ENCODE measurements at regions not wholly inside any gene's neighbourhood (a gene's known extent, or its start where the extent isn't known, plus 50 kb on each side); places are given as distances from the start of the nearest gene placed in this dataset.
"Not testable (repeated sequence)": the region's sequence is repeated elsewhere in the genome, so short reads cannot be mapped to it uniquely, and the experiment has no call there.

DNA sequence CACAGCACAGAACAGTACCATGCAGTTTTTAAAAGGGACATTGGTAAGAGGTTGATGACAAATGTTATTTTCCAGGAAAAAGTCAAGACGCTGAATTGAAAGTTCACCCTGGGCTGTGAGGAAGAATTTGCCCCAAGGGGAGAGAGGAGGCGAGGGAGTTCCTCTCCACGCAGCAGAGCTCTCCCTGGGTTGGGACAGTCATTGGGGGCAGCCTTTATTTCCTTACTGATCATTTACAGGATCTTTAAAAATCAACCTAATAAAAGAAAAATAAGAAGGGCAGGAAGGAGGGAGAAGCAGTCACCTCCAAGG, 49.9 kb upstream of the WNT7B start:
- DNase-seq (ENCODE audit: low spot score): no peak
- FAIRE-seq: no peak

GRCh38 chr22:46027211-46028105, 50.5 kb upstream of the WNT7B start:
- DNase-seq (ENCODE audit: low spot score): no peak
- FAIRE-seq: no peak

DNA sequence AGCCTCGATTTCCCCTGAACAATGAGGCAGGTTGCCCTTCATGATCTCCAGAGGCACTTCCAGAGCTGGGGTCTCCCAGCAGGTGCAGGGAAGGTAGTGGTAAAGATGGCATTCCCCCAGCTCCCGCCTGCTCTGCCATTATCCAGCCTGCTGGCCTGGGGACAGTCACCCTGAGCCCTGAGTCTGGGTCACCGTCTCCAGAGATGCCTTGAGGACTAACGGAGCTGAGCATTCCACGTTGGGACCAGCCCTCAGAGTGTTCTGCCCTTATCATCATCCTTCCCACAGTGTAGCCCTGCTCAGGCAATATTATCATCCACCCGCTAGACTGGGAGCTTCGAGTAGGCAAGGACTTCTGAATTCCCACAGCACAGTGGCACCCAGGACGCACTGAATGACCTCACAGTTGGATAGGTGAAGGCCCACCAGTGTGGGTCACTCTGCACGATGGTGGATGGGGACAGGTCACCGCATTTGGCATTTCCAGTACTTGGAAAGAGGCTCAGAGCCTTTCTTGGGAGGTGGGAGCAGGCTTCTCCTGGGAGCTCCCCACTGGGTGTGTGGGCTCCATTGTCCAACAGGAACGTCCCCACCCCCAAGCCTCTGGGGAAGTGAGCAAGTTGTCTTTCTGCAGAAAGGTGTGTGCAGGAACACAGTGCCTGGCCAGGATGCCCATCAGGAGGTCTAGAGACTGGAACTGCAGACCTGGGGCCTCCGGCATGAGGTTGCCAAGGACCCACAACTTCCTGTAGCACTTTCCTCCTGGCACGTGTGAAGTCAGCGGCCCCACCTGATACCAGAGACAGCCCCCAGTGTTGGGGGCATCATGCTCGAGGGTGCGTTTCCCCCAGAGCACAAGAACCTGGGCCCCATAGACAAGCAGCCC, 51.4 kb upstream of the WNT7B start:
- no peak for FAIRE-seq
- no peak for DNase-seq (ENCODE audit: low spot score)

- no peak for FAIRE-seq
- DNase-seq (ENCODE audit: low spot score): no peak
Observed at GRCh38 chr22:46029036-46029435, 52.1 kb upstream of the WNT7B start.

GRCh38 chr22:46029574-46030200, 52.7 kb upstream of the WNT7B start:
- FAIRE-seq: no peak

GRCh38 chr22:46030231-46030880, 53.4 kb upstream of the WNT7B start:
- FAIRE-seq: peak; percentile 71
- DNase-seq (ENCODE audit: low spot score): no peak

More at GRCh38 chr22:46029574-46030200, 52.7 kb upstream of the WNT7B start:
- DNase-seq (ENCODE audit: low spot score): no peak

GRCh38 chr22:46031066-46031465, 54.1 kb upstream of the WNT7B start:
- no peak for DNase-seq (ENCODE audit: low spot score)
- no peak for FAIRE-seq

- no peak for DNase-seq (ENCODE audit: low spot score)
- FAIRE-seq: no peak
Observed at GRCh38 chr22:46031557-46031956, 54.6 kb upstream of the WNT7B start.

DNA sequence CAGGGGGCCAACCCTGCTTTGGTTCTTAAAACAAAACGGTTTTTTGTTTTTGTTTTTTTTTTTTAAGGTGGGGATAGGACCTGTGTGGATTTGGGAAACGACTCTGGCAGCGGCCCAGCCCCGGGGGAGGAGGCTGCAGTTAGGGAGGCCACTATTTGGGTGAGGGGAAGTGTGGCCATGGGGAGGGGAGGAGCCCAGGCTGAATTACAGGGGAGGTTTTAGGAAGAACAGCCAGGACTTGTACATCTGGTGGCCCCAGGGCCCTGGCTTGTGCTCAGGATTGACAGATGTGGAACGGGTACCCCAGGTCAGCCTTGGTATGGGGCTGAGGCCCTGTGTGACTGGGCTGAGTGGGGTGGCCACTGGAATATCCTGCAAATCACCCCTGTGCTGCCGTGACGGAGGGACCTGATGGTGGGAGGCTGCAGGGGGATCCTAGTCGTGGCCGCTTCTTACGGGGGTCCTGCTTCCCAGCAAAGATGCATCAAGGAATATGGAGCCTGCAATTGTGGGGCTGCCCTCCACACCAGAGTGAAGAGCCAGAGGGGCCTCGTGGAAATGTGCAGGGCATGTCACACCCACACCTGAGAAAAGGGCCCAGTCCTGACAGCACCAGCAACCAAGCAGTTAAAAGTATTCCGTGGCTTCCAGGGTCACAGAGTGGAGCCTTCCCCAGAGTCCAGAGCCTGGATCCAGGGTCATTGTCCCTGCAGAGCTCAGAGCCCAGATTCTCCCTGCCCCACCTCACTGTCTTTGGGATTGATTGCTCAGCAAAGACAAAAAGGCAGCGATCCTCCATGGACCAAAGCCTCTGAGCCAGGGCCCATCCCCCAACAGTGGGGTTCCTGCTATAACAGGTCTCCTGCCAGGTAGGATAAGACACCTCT, 55.2 kb upstream of the WNT7B start:
- no peak for DNase-seq (ENCODE audit: low spot score)
- no peak for FAIRE-seq

- FAIRE-seq (no peak), DNase-seq (ENCODE audit: low spot score) (no peak)
Observed at GRCh38 chr22:46033256-46034200, 56.6 kb upstream of the WNT7B start.

- DNase-seq (ENCODE audit: low spot score); FAIRE-seq: not testable (repeated sequence)
Observed at GRCh38 chr22:46034480-46034879, 57.5 kb upstream of the WNT7B start.

DNA sequence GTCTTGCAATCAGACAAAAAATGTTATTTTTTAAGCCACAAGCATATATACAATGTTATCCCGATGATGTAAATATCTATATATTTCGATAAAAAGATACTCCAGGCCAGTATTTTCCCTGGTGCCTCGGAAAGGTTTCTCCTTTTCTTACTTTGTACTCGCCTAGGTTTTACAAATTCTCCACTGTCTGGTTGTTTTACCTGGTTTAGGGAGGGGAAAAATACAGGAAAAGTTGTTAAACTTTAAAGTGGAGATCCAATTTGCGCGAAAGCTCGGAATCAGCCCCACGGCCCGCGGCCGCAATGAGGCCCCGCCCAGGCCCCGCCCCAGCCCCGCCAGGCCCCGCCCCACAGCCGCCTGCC, 58.4 kb upstream of the WNT7B start:
- no peak for FAIRE-seq
- DNase-seq (ENCODE audit: low spot score): no peak

GRCh38 chr22:46035742-46036557, 59.0 kb upstream of the WNT7B start:
- FAIRE-seq: peak; percentile 99
- DNase-seq (ENCODE audit: low spot score): peak; percentile 100

DNA sequence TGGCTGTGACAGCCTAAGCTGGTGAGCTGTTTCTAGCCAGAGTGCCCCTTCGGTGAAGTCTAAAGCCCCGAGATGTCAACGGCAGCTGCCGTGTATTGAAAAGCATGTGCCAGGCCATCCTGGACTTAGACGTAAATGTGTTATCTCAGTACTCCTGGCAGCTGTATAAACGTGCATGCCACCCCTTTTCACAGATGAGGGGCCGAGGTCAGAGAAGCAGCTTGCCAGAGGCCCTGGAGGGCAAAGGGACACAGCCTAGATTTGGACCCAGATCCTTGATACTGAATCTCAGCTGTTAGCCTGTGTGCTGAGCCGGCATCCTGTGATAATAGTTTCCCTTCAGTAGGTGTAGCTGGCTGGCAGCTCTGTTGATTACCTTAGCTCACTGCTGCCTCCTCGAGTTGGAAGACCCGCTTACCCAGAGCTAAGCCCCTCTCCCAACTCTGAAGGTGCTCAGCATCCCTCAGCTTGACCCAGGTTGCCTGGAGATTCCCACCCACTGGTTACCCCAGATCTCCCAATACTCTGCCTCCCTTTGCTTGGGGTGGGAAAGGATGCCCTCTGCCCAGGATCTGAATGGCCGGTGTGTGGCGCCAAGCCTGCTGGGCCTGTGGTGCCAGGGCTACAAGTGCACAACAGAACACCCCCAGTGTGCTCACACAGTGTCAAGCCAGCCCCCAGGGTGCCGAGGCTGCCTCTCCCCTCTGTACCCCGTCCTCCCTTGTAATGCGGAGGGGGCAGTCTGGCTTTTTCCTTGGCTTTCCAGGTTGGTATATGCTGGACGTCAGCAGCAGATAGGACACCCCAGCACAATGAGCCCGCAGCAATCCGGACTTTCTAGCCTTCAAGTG, 59.8 kb upstream of the WNT7B start:
- FAIRE-seq (peak; percentile 85), DNase-seq (ENCODE audit: low spot score) (peak; percentile 40)

DNA sequence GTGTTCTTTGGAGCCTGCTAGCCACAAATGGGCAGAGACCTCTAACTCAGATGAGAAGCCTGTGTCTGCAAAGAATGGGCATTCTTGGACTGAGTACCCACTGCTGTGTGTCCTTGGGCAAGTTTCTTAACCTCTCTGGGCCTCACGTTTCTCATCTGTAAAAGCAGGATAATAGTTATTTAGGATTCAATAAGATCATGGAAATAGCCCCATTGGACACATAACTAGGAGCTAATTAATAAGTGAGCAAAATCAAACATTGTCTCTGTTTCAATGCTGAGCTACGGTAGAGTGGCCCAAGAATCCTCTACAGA, 61.2 kb upstream of the WNT7B start:
- no peak for FAIRE-seq
- DNase-seq (ENCODE audit: low spot score): no peak

DNA sequence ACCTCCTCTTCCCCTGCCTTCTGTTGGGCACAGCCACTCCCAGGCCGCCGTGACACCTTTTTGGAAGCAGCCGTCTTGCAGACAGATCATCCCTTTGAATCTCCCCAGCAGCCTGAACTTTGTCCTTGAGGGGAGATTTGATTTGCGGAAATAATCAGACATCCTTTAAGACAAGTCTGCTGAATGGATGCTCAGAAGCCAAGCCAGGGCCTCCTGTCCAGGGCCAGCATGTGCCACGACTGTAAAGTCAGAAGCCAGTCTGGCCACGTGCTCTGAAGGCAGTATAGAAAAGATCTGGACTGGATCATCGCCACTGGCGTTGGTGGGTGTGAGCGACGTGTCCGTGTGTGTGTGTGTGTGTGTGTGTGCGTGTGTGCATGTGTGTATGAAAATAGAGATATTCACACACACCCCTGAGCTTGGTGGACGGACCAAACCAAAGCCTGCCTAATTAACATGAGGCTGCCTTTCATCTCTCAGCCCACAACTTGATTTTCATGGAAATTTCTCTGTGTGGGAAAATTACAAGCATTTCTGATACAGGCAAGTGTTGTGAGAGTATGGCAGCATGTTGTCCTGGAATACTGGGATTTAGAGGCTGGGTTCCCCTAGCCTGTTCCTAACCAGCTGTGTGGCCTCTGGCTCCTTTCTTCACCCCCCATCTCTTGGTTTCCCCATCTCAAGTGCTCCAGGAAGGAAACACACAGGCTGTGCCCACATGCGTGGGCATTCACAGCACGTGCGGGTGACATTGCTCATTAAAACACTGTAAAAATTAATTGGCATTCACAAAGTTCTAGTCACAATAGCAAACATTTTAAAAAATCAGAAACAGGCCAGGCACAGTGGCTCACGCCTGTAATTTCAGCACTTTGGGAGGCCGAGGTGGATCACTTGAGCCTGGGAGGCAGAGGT, 61.8 kb upstream of the WNT7B start:
- no peak for FAIRE-seq
- no peak for DNase-seq (ENCODE audit: low spot score)

- no peak for FAIRE-seq
Observed at GRCh38 chr22:46039535-46039934, 62.6 kb upstream of the WNT7B start.

More at GRCh38 chr22:46039535-46039934, 62.6 kb upstream of the WNT7B start:
- no peak for DNase-seq (ENCODE audit: low spot score)
